ENCODE measurements at regions not wholly inside any gene's neighbourhood (a gene's known extent, or its start where the extent isn't known, plus 50 kb on each side); places are given as distances from the start of the nearest gene placed in this dataset.
"Not testable (repeated sequence)": the region's sequence is repeated elsewhere in the genome, so short reads cannot be mapped to it uniquely, and the experiment has no call there.

GRCh38 chr19:20444202-20444885 is 121.2 kb downstream of the ZNF737 start:
- Histone ChIP-seq H3K4me1 (ENCODE audit: control insufficient read depth, insufficient read depth, low read length, unreplicated experiment) (no peaks in the 10 kb centered on the region), H3K27me3 (ENCODE audit: insufficient read depth, low read length) (no peaks in the 10 kb centered on the region), H3K4me3 (ENCODE audit: low read depth, low read length) (no peak overlapping the region), H3K79me2 (ENCODE audit: control insufficient read depth, insufficient read depth, low read length, unreplicated experiment) (no peaks in the 10 kb centered on the region), H3K27ac (ENCODE audit: low read depth, low read length) (no peak overlapping the region), H3K36me3 (ENCODE audit: insufficient read depth, low read length) (no peaks in the 10 kb centered on the region), H2AFZ (ENCODE audit: low read length, unreplicated experiment) (no peak overlapping the region)

GRCh38 chr19:20432266-20432842 is 133.2 kb downstream of the ZNF737 start:
- not testable (repeated sequence) for H3K4me3 ChIP-seq (ENCODE audit: low read depth, low read length); H3K4me1 ChIP-seq (ENCODE audit: control insufficient read depth, insufficient read depth, low read length, unreplicated experiment); H3K36me3 ChIP-seq (ENCODE audit: insufficient read depth, low read length); H3K27ac ChIP-seq (ENCODE audit: low read depth, low read length); H2AFZ ChIP-seq (ENCODE audit: low read length, unreplicated experiment); H3K79me2 ChIP-seq (ENCODE audit: control insufficient read depth, insufficient read depth, low read length, unreplicated experiment); H3K27me3 ChIP-seq (ENCODE audit: insufficient read depth, low read length)

DNA sequence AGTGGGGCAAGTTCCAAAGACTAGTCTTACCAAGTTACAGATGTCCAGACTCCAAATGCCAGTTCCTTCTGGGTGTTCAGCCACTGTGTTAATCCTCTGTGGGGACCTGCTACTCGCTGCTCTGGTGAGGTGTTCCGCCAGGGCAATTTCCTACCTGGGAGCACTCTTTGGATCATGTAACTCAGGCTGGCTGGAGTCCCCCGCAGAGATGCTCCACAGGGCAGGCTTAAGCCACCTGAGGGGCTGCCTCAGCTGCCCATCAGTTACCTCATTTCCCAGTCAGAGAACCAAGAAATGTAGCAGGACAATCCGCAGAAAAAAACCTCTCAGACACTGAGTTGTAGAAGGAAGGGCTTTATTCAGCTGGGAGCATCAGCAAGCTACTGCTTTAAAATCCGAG is 133.8 kb downstream of the ZNF737 start:
- no peak overlapping the region for H3K27ac ChIP-seq (ENCODE audit: low read depth, low read length)
- H3K36me3 ChIP-seq (ENCODE audit: insufficient read depth, low read length): no peaks in the 10 kb centered on the region
- no peak overlapping the region for H3K4me3 ChIP-seq (ENCODE audit: low read depth, low read length)
- H2AFZ ChIP-seq (ENCODE audit: low read length, unreplicated experiment): no peak overlapping the region
- no peaks in the 10 kb centered on the region for H3K27me3 ChIP-seq (ENCODE audit: insufficient read depth, low read length)
- no peaks in the 10 kb centered on the region for H3K79me2 ChIP-seq (ENCODE audit: control insufficient read depth, insufficient read depth, low read length, unreplicated experiment)
- no peaks in the 10 kb centered on the region for H3K4me1 ChIP-seq (ENCODE audit: control insufficient read depth, insufficient read depth, low read length, unreplicated experiment)

DNA sequence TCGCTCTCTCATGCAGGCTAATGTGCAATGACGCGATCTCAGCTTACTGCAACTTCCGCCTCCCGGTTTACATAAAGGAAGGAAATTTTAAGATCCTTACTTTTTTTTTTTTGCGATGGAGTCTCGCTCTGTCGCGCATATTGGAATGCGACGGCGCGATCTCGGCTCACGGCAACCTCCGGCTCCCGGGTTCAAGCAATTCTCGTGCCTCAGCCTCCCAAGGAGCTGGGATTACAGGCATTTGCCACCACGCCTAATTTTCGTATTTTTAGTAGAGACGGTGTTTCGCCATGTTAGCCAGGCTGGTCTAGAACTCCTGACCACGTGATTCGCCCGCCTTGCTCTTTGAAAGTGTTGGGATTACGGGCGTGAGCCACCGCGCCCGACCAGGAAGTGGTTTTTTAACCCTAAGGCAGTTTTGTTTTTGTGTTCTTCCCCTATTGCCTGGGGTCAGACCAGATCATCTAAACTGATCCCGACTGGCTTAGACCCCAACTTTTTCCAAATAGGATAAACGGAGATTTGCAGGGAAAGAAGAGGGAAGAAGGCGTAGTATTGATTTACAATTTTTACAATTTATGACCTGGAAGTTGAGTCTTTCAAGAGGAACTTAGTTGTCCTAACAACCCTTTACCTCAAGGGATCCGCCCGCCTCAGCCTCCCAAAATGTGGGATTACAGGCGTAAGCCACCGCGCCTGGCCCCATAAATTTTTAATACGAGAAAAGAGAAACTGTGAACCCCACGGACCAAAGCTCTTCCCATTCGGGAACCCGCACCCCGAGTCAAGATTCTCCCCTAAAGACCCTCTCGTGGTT is 142.0 kb downstream of the ZNF737 start:
- H3K27ac ChIP-seq (ENCODE audit: low read depth, low read length): peak overlapping the region; percentile 91

GRCh38 chr19:20422216-20423205 is 143.1 kb downstream of the ZNF737 start:
- Histone ChIP-seq H2AFZ (ENCODE audit: low read length, unreplicated experiment) (peak overlapping the region; percentile 94), H3K79me2 (ENCODE audit: control insufficient read depth, insufficient read depth, low read length, unreplicated experiment) (peaks cover 38% of the 10 kb centered on the region), H3K36me3 (ENCODE audit: insufficient read depth, low read length) (no peaks in the 10 kb centered on the region; the same call in 1 of the 2 replicates), H3K27me3 (ENCODE audit: insufficient read depth, low read length) (no peaks in the 10 kb centered on the region), H3K4me1 (ENCODE audit: control insufficient read depth, insufficient read depth, low read length, unreplicated experiment) (no peaks in the 10 kb centered on the region), H3K27ac (ENCODE audit: low read depth, low read length) (peak overlapping the region; percentile 91), H3K4me3 (ENCODE audit: low read depth, low read length) (peak overlapping the region; percentile 97)

More for the DNA sequence above, 142.0 kb downstream of the ZNF737 start:
- Histone ChIP-seq H3K27me3 (ENCODE audit: insufficient read depth, low read length) (no peaks in the 10 kb centered on the region), H3K79me2 (ENCODE audit: control insufficient read depth, insufficient read depth, low read length, unreplicated experiment) (peaks cover 28% of the 10 kb centered on the region), H3K4me3 (ENCODE audit: low read depth, low read length) (peak overlapping the region; percentile 97), H2AFZ (ENCODE audit: low read length, unreplicated experiment) (peak overlapping the region; percentile 94), H3K4me1 (ENCODE audit: control insufficient read depth, insufficient read depth, low read length, unreplicated experiment) (no peaks in the 10 kb centered on the region), H3K36me3 (ENCODE audit: insufficient read depth, low read length) (no peaks in the 10 kb centered on the region; the same call in 1 of the 2 replicates)

GRCh38 chr19:20416661-20417060 is 148.9 kb downstream of the ZNF737 start:
- peaks cover 16% of the 10 kb centered on the region; the same call in 1 of the 2 replicates for H3K36me3 ChIP-seq (ENCODE audit: insufficient read depth, low read length)
- no peak overlapping the region for H3K4me3 ChIP-seq (ENCODE audit: low read depth, low read length)
- no peaks in the 10 kb centered on the region for H3K4me1 ChIP-seq (ENCODE audit: control insufficient read depth, insufficient read depth, low read length, unreplicated experiment)
- no peak overlapping the region for H2AFZ ChIP-seq (ENCODE audit: low read length, unreplicated experiment)
- H3K27ac ChIP-seq (ENCODE audit: low read depth, low read length): no peak overlapping the region
- peaks cover 38% of the 10 kb centered on the region for H3K79me2 ChIP-seq (ENCODE audit: control insufficient read depth, insufficient read depth, low read length, unreplicated experiment)
- no peaks in the 10 kb centered on the region for H3K27me3 ChIP-seq (ENCODE audit: insufficient read depth, low read length)

DNA sequence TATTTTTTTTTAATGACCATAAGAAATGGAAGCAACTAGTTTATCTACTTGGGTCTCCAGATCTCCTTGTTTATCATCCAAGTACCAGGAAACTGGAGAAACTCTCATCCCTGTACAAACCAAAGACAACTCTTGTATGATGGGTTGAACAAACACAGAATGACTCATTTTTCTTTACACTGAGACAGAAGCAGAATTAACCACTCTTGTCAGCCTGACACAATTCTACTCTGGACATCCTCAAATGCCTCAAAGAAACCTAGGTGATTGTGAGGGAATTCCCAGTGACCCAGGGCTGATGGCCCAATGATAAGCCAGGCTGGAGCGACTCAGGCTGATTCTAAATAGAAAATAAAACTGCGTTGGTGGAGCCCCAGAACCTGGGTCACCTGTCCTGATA is 151.5 kb downstream of the ZNF737 start:
- no peaks in the 10 kb centered on the region for H3K27me3 ChIP-seq (ENCODE audit: insufficient read depth, low read length)
- no peak overlapping the region for H3K27ac ChIP-seq (ENCODE audit: low read depth, low read length)
- peaks cover 24% of the 10 kb centered on the region for H3K79me2 ChIP-seq (ENCODE audit: control insufficient read depth, insufficient read depth, low read length, unreplicated experiment)
- no peak overlapping the region for H2AFZ ChIP-seq (ENCODE audit: low read length, unreplicated experiment)
- H3K4me1 ChIP-seq (ENCODE audit: control insufficient read depth, insufficient read depth, low read length, unreplicated experiment): no peaks in the 10 kb centered on the region
- no peak overlapping the region for H3K4me3 ChIP-seq (ENCODE audit: low read depth, low read length)
- peaks cover 16% of the 10 kb centered on the region; the same call in 1 of the 2 replicates for H3K36me3 ChIP-seq (ENCODE audit: insufficient read depth, low read length)

DNA sequence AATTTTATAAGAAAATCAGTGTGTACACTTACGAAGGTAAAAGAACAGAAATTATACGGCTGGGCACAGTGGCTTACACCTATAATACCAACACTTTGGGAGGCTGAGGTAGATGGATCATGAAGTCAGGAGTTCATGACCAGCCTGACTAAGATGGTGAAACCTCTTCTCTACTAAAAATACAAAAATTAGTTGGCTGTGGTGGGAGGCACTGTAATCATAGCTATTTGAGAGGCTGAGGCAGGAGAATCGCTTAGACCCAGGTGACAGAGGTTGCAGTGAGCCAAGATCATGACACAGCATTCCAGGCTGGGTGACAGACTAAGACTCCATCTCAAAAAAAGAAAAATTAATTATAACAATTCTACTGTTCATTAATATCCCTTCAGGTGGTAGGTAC is 151.9 kb downstream of the ZNF737 start:
- Histone ChIP-seq H3K27ac (ENCODE audit: low read depth, low read length) (no peak overlapping the region), H3K36me3 (ENCODE audit: insufficient read depth, low read length) (peaks cover 18% of the 10 kb centered on the region; the same call in 1 of the 2 replicates), H3K27me3 (ENCODE audit: insufficient read depth, low read length) (no peaks in the 10 kb centered on the region), H3K79me2 (ENCODE audit: control insufficient read depth, insufficient read depth, low read length, unreplicated experiment) (peaks cover 23% of the 10 kb centered on the region), H3K4me3 (ENCODE audit: low read depth, low read length) (no peak overlapping the region), H3K4me1 (ENCODE audit: control insufficient read depth, insufficient read depth, low read length, unreplicated experiment) (no peaks in the 10 kb centered on the region), H2AFZ (ENCODE audit: low read length, unreplicated experiment) (no peak overlapping the region)

DNA sequence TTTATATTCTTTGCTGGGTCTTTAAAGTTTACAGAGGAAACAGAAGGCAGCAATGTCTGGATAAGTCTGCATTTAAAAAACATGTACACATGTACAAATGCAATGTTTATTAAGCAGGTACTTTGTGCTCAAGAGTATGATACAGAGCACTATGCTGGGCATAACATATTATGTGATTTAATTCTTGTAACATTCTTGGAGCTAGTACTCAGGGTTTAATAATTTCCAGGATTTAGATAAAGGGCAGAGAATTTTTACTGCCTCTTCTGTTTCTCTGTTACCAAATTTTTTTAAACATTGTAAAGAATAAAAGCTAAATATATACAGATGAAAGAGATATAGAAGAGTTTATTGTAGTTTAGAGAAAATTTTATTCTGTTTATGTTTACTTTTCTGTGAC is 152.7 kb downstream of the ZNF737 start:
- H3K79me2 ChIP-seq (ENCODE audit: control insufficient read depth, insufficient read depth, low read length, unreplicated experiment): peaks cover 15% of the 10 kb centered on the region
- H3K36me3 ChIP-seq (ENCODE audit: insufficient read depth, low read length): peaks cover 24% of the 10 kb centered on the region
- no peak overlapping the region for H3K27ac ChIP-seq (ENCODE audit: low read depth, low read length)
- H3K4me1 ChIP-seq (ENCODE audit: control insufficient read depth, insufficient read depth, low read length, unreplicated experiment): no peaks in the 10 kb centered on the region
- H3K27me3 ChIP-seq (ENCODE audit: insufficient read depth, low read length): no peaks in the 10 kb centered on the region
- no peak overlapping the region for H2AFZ ChIP-seq (ENCODE audit: low read length, unreplicated experiment)
- no peak overlapping the region for H3K4me3 ChIP-seq (ENCODE audit: low read depth, low read length)

DNA sequence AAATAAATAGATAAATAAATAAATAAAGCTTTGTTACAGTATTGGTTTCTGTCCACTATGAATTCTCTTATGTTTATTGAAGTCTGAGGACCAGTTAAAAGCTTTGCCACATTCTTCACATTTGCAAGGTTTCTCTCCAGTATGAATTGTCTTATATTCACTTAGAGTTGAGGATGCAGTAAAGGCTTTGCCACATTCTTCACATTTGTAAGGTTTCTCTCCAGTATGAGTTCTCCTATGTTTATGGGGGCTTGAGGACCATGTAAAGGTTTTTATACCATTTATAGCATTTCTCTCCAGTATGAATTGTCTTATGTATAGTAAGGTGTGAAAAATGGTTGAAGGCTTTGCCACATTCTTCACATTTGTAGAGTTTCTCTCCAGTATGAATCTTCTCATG is 168.3 kb downstream of the ZNF737 start:
- Histone ChIP-seq H3K27me3 (ENCODE audit: insufficient read depth, low read length) (no peaks in the 10 kb centered on the region), H3K79me2 (ENCODE audit: control insufficient read depth, insufficient read depth, low read length, unreplicated experiment) (no peaks in the 10 kb centered on the region), H3K4me1 (ENCODE audit: control insufficient read depth, insufficient read depth, low read length, unreplicated experiment) (no peaks in the 10 kb centered on the region), H3K36me3 (ENCODE audit: insufficient read depth, low read length) (peaks cover 11% of the 10 kb centered on the region), H3K27ac (ENCODE audit: low read depth, low read length) (no peak overlapping the region), H3K4me3 (ENCODE audit: low read depth, low read length) (no peak overlapping the region), H2AFZ (ENCODE audit: low read length, unreplicated experiment) (no peak overlapping the region)

Data from ACC112 (cell line).